HCT116 (cell line): ENCODE measurements at regions not wholly inside any gene's neighbourhood (a gene's known extent, or its start where the extent isn't known, plus 50 kb on each side); places are given as distances from the start of the nearest gene placed in this dataset.

Experiments used
- EZH2 ChIP-seq: fragments of 200-600 bp; sonication (generic); IDR thresholded peaks from 2 replicates; pipeline ENCODE4 v1.6.1; 2017; ENCODE audit warnings: antibody characterized with exemption, mixed run types
- EZH2phosphoT487 ChIP-seq: fragments of 200-600 bp; IDR thresholded peaks from 2 replicates; pipeline ENCODE4 v1.6.1; 2018; ENCODE audit warnings: antibody characterized with exemption, borderline replicate concordance
- FOSL1 ChIP-seq: IDR thresholded peaks from 2 replicates; pipeline ENCODE4 v1.6.1; 2012; ENCODE audit warnings: low read depth
- JUND ChIP-seq: IDR thresholded peaks from 2 replicates; pipeline ENCODE4 v1.6.1; 2012
- POLR2A ChIP-seq: IDR thresholded peaks from 2 replicates; pipeline ENCODE4 v1.7.0; 2011; ENCODE audit warnings: borderline replicate concordance; ENCODE audit not compliant: insufficient read depth, insufficient read length; ENCODE audit errors: extremely low read depth
- YY1 ChIP-seq: IDR thresholded peaks from 2 replicates; pipeline ENCODE4 v1.6.1; 2011; ENCODE audit warnings: low read length, low read depth, moderate library complexity, mild to moderate bottlenecking; ENCODE audit not compliant: insufficient replicate concordance; ENCODE audit errors: extremely low read depth
- TF ChIP-seq, protein P1 (sequence below): IDR thresholded peaks from 2 replicates; pipeline ENCODE4 v1.6.1; 2012; ENCODE audit warnings: low read depth
- TF ChIP-seq, protein P2 (sequence below), 3 experiments: fragments of 200-600 bp in 1 of 3; sonication (generic) in 1 of 3; IDR thresholded peaks in 2 of 3; conservative IDR thresholded peaks in 1 of 3; 2 replicates each; pipeline ENCODE4 v1.5.1; 2012 to 2017; ENCODE audit warnings: low read depth in 2 of 3, low read length in 2 of 3, antibody characterized with exemption in 1 of 3, borderline replicate concordance in 1 of 3, control low read depth in 1 of 3, mild to moderate bottlenecking in 1 of 3, mixed read lengths in 1 of 3, mixed run types in 1 of 3, moderate library complexity in 1 of 3; ENCODE audit not compliant: insufficient read depth in 1 of 3
- TF ChIP-seq, protein P3 (sequence below): IDR thresholded peaks from 2 replicates; pipeline ENCODE4 v1.6.1; 2012
- TF ChIP-seq, protein P4 (sequence below): IDR thresholded peaks from 2 replicates; pipeline ENCODE4 v1.6.1; 2011; ENCODE audit warnings: mild to moderate bottlenecking, low read length, moderate library complexity; ENCODE audit not compliant: insufficient replicate concordance; ENCODE audit errors: extremely low read depth

DNA sequence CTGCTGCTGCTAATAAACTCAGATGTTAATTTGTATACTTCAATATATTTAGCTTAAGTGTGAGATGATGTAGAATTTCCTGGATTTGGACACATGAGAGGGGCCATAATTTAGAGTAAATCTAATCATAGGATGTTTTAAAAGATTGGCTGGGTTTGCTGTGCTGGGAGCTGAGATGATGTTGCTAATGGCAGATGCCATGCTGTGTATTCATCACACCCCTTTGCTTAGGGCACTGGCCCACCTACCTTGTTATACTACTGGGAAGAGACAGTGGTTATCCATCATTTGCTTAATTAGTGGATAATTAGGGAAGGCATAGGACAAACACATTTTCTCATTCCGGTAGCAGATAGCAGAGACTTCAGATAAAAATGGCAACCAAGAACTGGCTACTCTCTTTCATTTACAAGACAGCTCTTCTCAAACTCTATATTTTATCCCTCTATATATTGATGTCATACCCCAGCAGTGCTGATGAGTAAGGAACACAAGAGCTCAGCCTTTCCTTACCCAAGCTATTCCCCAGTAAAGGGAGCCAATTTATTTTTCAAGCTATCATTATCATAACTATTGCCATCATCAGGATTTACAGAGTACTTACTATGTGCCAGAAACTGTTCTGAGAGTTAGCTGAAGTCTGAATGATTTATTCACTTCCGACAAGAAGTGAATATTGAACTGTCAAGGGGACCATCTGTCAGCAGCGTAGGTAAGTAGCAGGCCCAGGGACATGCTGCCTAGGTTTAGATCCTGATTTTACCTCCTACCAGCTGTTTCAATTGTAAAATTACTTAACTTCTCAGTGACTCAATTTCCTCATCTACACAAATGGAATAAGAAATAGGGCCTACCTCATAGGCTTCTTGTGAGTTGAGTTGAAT lies 204.6 kb upstream of the FLRT2 start:
- no peak for TF ChIP-seq YY1
- no peak for TF ChIP-seq POLR2A
- no peak for TF ChIP-seq JUND
- TF ChIP-seq, protein P1, sequence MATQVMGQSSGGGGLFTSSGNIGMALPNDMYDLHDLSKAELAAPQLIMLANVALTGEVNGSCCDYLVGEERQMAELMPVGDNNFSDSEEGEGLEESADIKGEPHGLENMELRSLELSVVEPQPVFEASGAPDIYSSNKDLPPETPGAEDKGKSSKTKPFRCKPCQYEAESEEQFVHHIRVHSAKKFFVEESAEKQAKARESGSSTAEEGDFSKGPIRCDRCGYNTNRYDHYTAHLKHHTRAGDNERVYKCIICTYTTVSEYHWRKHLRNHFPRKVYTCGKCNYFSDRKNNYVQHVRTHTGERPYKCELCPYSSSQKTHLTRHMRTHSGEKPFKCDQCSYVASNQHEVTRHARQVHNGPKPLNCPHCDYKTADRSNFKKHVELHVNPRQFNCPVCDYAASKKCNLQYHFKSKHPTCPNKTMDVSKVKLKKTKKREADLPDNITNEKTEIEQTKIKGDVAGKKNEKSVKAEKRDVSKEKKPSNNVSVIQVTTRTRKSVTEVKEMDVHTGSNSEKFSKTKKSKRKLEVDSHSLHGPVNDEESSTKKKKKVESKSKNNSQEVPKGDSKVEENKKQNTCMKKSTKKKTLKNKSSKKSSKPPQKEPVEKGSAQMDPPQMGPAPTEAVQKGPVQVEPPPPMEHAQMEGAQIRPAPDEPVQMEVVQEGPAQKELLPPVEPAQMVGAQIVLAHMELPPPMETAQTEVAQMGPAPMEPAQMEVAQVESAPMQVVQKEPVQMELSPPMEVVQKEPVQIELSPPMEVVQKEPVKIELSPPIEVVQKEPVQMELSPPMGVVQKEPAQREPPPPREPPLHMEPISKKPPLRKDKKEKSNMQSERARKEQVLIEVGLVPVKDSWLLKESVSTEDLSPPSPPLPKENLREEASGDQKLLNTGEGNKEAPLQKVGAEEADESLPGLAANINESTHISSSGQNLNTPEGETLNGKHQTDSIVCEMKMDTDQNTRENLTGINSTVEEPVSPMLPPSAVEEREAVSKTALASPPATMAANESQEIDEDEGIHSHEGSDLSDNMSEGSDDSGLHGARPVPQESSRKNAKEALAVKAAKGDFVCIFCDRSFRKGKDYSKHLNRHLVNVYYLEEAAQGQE: no peak
- TF ChIP-seq, protein P2, sequence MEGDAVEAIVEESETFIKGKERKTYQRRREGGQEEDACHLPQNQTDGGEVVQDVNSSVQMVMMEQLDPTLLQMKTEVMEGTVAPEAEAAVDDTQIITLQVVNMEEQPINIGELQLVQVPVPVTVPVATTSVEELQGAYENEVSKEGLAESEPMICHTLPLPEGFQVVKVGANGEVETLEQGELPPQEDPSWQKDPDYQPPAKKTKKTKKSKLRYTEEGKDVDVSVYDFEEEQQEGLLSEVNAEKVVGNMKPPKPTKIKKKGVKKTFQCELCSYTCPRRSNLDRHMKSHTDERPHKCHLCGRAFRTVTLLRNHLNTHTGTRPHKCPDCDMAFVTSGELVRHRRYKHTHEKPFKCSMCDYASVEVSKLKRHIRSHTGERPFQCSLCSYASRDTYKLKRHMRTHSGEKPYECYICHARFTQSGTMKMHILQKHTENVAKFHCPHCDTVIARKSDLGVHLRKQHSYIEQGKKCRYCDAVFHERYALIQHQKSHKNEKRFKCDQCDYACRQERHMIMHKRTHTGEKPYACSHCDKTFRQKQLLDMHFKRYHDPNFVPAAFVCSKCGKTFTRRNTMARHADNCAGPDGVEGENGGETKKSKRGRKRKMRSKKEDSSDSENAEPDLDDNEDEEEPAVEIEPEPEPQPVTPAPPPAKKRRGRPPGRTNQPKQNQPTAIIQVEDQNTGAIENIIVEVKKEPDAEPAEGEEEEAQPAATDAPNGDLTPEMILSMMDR (IDR thresholded peaks at IDR 0.05 in 2 of 3, conservative IDR thresholded peaks at IDR 0.05 in 1 of 3; ENCODE audit: borderline replicate concordance in 1 of 3, insufficient read depth in 1 of 3, low read depth in 2 of 3, low read length in 2 of 3): no peak
- TF ChIP-seq, protein P3, sequence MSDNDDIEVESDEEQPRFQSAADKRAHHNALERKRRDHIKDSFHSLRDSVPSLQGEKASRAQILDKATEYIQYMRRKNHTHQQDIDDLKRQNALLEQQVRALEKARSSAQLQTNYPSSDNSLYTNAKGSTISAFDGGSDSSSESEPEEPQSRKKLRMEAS: no peak
- TF ChIP-seq, protein P4, sequence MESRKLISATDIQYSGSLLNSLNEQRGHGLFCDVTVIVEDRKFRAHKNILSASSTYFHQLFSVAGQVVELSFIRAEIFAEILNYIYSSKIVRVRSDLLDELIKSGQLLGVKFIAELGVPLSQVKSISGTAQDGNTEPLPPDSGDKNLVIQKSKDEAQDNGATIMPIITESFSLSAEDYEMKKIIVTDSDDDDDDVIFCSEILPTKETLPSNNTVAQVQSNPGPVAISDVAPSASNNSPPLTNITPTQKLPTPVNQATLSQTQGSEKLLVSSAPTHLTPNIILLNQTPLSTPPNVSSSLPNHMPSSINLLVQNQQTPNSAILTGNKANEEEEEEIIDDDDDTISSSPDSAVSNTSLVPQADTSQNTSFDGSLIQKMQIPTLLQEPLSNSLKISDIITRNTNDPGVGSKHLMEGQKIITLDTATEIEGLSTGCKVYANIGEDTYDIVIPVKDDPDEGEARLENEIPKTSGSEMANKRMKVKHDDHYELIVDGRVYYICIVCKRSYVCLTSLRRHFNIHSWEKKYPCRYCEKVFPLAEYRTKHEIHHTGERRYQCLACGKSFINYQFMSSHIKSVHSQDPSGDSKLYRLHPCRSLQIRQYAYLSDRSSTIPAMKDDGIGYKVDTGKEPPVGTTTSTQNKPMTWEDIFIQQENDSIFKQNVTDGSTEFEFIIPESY: no peak
- TF ChIP-seq FOSL1: no peak
- no peak for TF ChIP-seq EZH2
- no peak for TF ChIP-seq EZH2phosphoT487
